ENCODE measurements at regions not wholly inside any gene's neighbourhood (a gene's known extent, or its start where the extent isn't known, plus 50 kb on each side); places are given as distances from the start of the nearest gene placed in this dataset.
"Not testable (repeated sequence)": the region's sequence is repeated elsewhere in the genome, so short reads cannot be mapped to it uniquely, and the experiment has no call there.

- not testable (repeated sequence) for H3K4me3 ChIP-seq (ENCODE audit: low read length)
- DNase-seq (ENCODE audit: low read depth), result peak; percentile 26
- TF ChIP-seq CTCF (IDR thresholded peaks at IDR 0.05; ENCODE audit: insufficient read depth, low read depth, low read length, missing control alignments), result peak; percentile 48
Observed at GRCh38 chr9:135412315-135413085, 67.1 kb upstream of the PPP1R26 start.

- no peak for TF ChIP-seq CTCF (IDR thresholded peaks at IDR 0.05; ENCODE audit: insufficient read depth, low read depth, low read length, missing control alignments)
- H3K4me3 ChIP-seq (ENCODE audit: low read length), result no peak overlapping the region
- DNase-seq (ENCODE audit: low read depth), result no peak
Observed at GRCh38 chr9:135413086-135413375, 66.6 kb upstream of the PPP1R26 start.

DNA sequence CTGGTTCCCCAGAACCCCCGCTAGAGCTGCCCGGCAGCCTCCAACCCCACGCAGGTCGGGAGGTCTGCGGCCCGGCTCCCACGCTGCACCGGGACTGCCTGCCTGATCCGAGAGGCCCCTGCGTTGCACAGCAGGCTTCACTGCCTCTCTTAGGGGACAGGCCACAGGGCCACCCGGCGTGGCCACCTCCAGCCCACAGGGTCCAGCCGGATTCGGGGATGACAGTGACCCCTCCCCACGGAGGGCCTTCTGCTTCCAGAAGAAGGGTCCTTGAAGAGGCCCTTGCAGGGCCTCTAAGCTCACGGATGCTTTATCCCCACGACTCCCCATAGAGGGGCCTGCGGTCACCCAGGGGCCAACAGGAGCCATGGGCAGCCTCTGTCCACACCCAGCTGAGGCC, 66.1 kb upstream of the PPP1R26 start:
- H3K4me3 ChIP-seq (ENCODE audit: low read length), result no peak overlapping the region
- no peak for TF ChIP-seq CTCF (IDR thresholded peaks at IDR 0.05; ENCODE audit: insufficient read depth, low read depth, low read length, missing control alignments)
- DNase-seq (ENCODE audit: low read depth), result no peak

DNA sequence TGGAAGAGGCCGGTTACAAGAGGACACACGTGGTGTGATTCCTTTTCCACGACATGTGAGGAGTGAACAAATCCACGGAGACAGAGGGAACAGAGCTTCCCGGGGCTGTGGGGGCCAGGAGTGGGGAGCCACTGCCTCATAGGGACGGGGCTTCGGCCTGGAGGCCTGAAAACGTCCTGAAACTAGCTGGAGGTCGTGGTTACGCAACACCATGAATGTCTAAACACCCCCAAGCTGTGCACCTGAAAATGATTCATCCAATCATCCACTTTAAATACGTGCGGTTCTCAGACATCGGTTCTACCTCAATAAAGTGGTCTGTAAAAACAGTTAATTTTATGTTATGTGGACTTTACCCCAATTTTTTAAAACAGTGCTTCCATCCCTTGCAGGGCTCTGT, 65.3 kb upstream of the PPP1R26 start:
- no peak for TF ChIP-seq CTCF (IDR thresholded peaks at IDR 0.05; ENCODE audit: insufficient read depth, low read depth, low read length, missing control alignments)
- DNase-seq (ENCODE audit: low read depth), result no peak
- H3K4me3 ChIP-seq (ENCODE audit: low read length), result no peak overlapping the region

GRCh38 chr9:135415586-135415985, 64.0 kb upstream of the PPP1R26 start:
- no peak for TF ChIP-seq CTCF (IDR thresholded peaks at IDR 0.05; ENCODE audit: insufficient read depth, low read depth, low read length, missing control alignments)
- DNase-seq (ENCODE audit: low read depth), result no peak
- H3K4me3 ChIP-seq (ENCODE audit: low read length), result no peak overlapping the region

GRCh38 chr9:135416664-135417290, 62.8 kb upstream of the PPP1R26 start:
- no peak for TF ChIP-seq CTCF (IDR thresholded peaks at IDR 0.05; ENCODE audit: insufficient read depth, low read depth, low read length, missing control alignments)
- H3K4me3 ChIP-seq (ENCODE audit: low read length), result no peak overlapping the region
- DNase-seq (ENCODE audit: low read depth), result no peak

- H3K4me3 ChIP-seq (ENCODE audit: low read length), result no peak overlapping the region
- no peak for DNase-seq (ENCODE audit: low read depth)
- no peak for TF ChIP-seq CTCF (IDR thresholded peaks at IDR 0.05; ENCODE audit: insufficient read depth, low read depth, low read length, missing control alignments)
Observed at GRCh38 chr9:135418161-135418560, 61.4 kb upstream of the PPP1R26 start.

All from epithelial cell of esophagus (primary cell).